Large intestine (tissue), 3 donors: ENCODE measurements at regions not wholly inside any gene's neighbourhood (a gene's known extent, or its start where the extent isn't known, plus 50 kb on each side); places are given as distances from the start of the nearest gene placed in this dataset.

ENCODE experiments used
- DNase-seq, 2 donors: peaks; one replicate each; pipeline versions ENCODE4 v3.0.0 to v3.0.0-alpha.2; 2013
- H3K27ac ChIP-seq: one replicate; pipeline ENCODE4 v1.5.1; 2013; ENCODE audit warnings: low read length
- H3K27me3 ChIP-seq: 2 replicates; pipeline ENCODE4 v1.6.1; 2013; ENCODE audit warnings: low read length; ENCODE audit not compliant: control insufficient read depth, insufficient read depth
- H3K36me3 ChIP-seq: 2 replicates; pipeline ENCODE4 v1.6.1; 2013; ENCODE audit warnings: low read length; ENCODE audit not compliant: control insufficient read depth, insufficient read depth
- H3K4me1 ChIP-seq: one replicate; pipeline ENCODE4 v1.6.1; 2013; ENCODE audit warnings: low read length; ENCODE audit not compliant: control insufficient read depth, insufficient read depth
- H3K4me3 ChIP-seq: one replicate; pipeline ENCODE4 v1.5.1; 2013; ENCODE audit warnings: low read length
- H3K9me3 ChIP-seq: one replicate; pipeline ENCODE4 v1.6.1; 2013; ENCODE audit warnings: mild to moderate bottlenecking, low read depth, low read length, moderate library complexity; ENCODE audit not compliant: control insufficient read depth
- WGBS: methylation state at CpG from one replicate; pipeline ENCODE4 v1.1.5; 2013; ENCODE audit warnings: low lambda C conversion rate; ENCODE audit not compliant: insufficient coverage; 5-methylcytosine and 5-hydroxymethylcytosine counted together

DNA sequence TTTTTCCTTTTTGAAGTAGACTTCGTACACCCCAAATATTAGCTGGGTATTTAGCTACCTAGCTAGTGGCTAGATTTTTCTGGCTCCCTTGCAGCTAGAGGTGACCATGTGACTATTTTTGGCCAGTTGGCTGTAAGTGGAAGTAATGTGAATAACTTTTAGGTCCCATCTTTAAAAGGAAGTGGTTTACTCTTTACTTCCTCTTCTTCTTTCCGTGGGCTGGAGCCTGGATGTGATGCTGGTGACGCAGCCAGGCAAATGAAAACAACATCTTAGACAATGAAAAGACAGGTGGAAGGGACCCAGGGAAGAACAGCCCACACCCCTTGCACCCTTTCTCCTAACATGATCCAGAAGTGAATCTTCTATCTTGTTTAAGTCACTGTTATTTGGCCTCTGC, 245.5 kb downstream of the ATP23 start:
- Histone ChIP-seq H3K36me3 (no peaks in the 10 kb centered on the region), H3K4me1 (no peaks in the 10 kb centered on the region), H3K9me3 (no peaks in the 10 kb centered on the region), H3K27ac (no peak overlapping the region), H3K4me3 (no peak overlapping the region), H3K27me3 (peaks cover 2% of the 10 kb centered on the region)
- no peak for DNase-seq
- WGBS, result 100% methylated on average over 1 of the region's 3 CpGs

DNA sequence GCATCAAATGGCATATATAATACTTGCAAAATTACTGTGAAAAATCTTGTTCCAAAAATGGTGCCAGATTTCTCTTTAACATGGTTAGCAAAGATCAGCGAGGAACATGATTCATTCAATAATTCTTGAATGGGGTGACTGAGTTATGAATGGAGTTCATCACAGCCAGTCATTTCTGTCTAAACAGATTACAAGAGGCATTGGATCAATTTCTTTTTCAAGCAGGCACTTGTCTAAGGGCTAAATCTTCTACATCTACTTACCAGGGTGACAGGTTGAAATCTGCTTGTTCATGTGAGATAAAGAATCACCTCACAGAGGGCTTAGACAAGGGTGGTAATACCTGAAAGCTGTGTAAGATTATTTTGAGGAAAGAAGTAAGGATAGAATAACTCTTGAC, 247.7 kb downstream of the ATP23 start:
- Histone ChIP-seq H3K9me3 (no peaks in the 10 kb centered on the region), H3K36me3 (no peaks in the 10 kb centered on the region), H3K4me1 (no peaks in the 10 kb centered on the region), H3K27me3 (no peaks in the 10 kb centered on the region), H3K4me3 (no peak overlapping the region), H3K27ac (no peak overlapping the region)
- no CpG with 5 or more reads among the region's 1 CpG for WGBS
- no peak for DNase-seq

DNA sequence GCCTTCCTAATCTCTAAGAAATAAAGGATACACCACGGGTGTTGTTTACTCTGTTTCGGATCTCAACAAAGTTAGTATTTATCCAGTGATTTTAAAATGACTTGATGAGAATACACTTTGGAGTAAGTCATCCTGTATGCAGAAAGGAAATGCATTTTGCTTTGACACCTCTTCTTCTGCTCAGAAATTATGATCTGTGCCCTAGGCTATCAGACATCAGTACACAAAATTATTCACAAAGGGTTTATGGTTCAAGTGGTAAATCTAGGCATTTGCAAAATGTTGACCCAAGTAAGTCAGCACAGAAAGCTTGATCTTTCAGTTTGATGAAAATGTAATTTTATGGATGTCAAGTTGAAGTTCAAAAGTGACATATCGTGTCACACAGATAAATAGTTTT, 248.5 kb downstream of the ATP23 start:
- Histone ChIP-seq H3K4me1 (no peaks in the 10 kb centered on the region), H3K4me3 (no peak overlapping the region), H3K27me3 (no peaks in the 10 kb centered on the region), H3K9me3 (no peaks in the 10 kb centered on the region), H3K36me3 (no peaks in the 10 kb centered on the region), H3K27ac (no peak overlapping the region)
- no peak for DNase-seq
- WGBS, result no CpG with 5 or more reads among the region's 3 CpGs

DNA sequence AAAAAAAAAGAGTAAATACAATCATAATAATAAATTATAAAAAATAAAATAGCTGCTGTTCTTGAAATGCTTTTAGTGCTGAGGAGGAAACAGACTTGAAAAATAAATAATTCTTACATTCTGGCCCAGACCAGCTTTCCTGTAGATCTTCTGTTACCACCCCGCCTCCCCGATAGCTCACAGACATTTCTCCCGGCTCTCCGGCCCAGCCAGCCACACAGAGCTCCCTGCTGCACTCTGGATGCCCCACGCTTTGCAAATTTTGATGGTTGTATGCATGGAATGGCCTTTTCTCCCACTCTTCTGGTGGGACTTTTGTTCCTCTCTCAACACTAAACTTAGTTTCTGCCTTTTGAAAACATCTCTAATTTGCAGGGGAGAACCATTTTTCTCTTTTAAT, 249.3 kb downstream of the ATP23 start:
- Histone ChIP-seq H3K27ac (no peak overlapping the region), H3K27me3 (no peaks in the 10 kb centered on the region), H3K4me1 (no peaks in the 10 kb centered on the region), H3K4me3 (no peak overlapping the region), H3K9me3 (peaks cover 2% of the 10 kb centered on the region), H3K36me3 (no peaks in the 10 kb centered on the region)
- DNase-seq, result no peak
- no CpG with 5 or more reads among the region's 5 CpGs for WGBS

DNA sequence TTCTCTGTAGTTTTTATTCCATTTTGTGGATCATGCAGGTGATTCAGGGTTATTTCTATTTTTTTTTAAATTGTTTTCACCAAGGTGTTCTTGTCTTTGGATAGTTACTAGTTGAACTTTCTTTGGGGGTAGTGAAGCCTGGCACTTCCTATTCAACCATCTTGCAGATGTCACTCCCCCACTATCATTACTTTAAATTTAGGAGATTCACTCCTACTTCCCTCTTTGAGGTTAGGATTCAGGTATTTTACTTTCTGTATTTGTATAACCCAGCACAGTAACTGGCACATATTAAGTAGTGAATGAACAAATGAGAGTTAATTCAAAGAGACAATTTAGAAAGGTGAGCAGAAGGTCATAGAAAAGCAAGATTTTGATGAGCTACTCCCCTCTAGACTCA, 255.6 kb downstream of the ATP23 start:
- Histone ChIP-seq H3K27ac (no peak overlapping the region), H3K9me3 (peaks cover 5% of the 10 kb centered on the region), H3K27me3 (no peaks in the 10 kb centered on the region), H3K4me1 (no peaks in the 10 kb centered on the region), H3K36me3 (no peaks in the 10 kb centered on the region), H3K4me3 (no peak overlapping the region)
- no peak for DNase-seq

DNA sequence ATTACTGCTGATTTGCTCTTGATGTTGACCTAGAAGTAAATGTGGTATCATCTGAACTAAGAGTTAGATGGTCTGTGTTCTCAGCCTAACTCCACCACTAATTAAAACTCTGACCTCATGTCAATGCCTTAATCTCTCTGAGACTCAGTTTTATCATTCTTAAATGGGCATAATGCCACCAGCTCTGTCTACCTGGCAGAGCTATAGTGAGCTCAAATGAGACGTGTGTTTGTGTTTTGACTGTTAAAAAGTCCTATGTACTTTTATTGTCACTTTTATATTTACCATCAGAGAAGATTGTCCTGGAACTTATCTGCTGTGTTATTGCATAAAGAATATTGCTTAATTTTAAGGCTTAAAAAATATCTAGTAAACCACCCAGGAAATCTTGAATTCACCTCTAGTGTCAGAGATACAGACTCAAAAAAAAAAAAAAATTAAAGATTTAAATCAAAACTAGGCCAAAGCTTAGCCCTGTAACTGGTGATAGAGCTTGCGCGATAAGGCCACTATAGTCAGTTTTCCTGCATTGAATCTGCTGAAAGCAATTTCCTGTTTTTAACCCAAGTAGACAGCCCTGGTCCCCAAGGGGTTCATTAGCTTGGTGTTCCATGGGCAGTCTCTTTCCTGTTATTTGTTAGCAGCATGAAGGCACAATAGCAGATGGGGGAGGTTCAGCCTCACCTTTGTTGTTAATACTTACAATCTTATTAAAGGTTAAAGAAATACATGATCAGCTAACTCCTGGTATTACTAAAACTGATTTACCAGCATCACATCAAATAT, 261.8 kb downstream of the ATP23 start:
- no CpG with 5 or more reads among the region's 3 CpGs for WGBS
- H3K9me3 ChIP-seq, result no peaks in the 10 kb centered on the region
- H3K4me3 ChIP-seq, result no peak overlapping the region
- no peaks in the 10 kb centered on the region for H3K4me1 ChIP-seq
- peak; percentile 0 to 2 for DNase-seq
- peaks cover 6% of the 10 kb centered on the region for H3K27me3 ChIP-seq
- no peaks in the 10 kb centered on the region for H3K36me3 ChIP-seq
- H3K27ac ChIP-seq, result no peak overlapping the region

DNA sequence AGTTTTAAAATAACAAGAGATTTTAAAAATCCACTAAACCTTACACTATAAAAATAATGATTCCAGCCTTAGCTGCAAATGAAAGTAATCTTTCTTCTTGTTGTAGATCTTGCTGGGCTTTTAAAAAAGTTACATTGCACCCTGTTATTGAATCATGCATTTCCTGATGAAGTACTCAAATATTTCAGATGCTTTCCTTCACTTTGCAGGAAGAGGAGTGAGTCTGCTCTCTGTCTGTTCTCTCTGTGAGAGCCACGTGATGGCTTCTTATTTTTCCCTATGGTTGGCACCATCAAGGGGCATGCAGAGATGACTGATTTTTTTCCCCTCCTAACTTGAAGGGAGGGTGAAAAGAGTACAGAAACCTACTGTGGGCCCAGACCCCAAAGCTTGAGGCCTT, 262.7 kb downstream of the ATP23 start:
- peaks cover 6% of the 10 kb centered on the region for H3K27me3 ChIP-seq
- H3K4me1 ChIP-seq, result no peaks in the 10 kb centered on the region
- H3K27ac ChIP-seq, result no peak overlapping the region
- WGBS, result 80% methylated on average over 1 of the region's 1 CpG
- DNase-seq, result no peak
- no peaks in the 10 kb centered on the region for H3K9me3 ChIP-seq
- H3K4me3 ChIP-seq, result no peak overlapping the region
- H3K36me3 ChIP-seq, result no peaks in the 10 kb centered on the region

DNA sequence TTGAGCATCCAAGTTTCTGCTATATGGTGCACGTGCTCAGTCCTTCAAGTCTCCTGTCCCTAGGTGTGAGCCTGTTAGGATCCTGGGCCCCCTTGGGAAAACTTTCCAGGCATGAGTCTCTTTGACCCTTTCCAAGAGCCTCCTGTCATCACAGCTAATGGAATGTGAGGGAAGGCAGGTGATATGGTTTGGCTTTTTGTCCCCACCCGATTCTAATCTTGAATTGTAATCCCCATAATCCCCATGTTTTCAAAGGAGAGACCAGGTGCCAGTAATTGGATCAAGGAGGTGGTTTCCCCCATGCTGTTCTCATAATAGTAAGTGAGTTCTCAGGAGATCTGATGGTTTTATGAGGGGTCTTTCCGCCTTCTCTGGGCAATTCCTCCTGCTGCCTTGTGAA, 265.5 kb downstream of the ATP23 start:
- no peak for DNase-seq
- Histone ChIP-seq H3K9me3 (no peaks in the 10 kb centered on the region), H3K4me3 (no peak overlapping the region), H3K36me3 (no peaks in the 10 kb centered on the region), H3K27me3 (peaks cover 6% of the 10 kb centered on the region), H3K27ac (no peak overlapping the region), H3K4me1 (no peaks in the 10 kb centered on the region)
- no CpG with 5 or more reads among the region's 3 CpGs for WGBS

DNA sequence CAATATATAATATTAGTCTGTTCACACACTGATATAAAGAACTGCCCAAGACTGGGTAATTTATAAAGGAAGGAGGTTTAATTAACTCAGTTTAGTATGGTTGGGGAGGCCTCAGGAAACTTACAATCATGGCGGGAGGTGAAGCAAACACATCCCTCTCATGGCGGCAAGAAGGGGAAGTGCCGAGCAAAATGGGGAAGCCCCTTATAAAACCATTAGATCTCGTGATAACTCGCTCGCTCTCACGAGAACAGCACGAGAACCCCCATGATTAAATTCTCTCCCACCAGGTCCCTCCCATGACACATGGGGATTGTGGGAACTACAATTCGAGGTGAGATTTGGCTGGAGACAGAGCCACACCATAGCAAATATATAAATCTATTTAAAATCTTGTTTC, 269.8 kb downstream of the ATP23 start:
- H3K36me3 ChIP-seq, result no peaks in the 10 kb centered on the region
- no peak for DNase-seq
- H3K27ac ChIP-seq, result no peak overlapping the region
- peaks cover 6% of the 10 kb centered on the region for H3K27me3 ChIP-seq
- no CpG with 5 or more reads among the region's 9 CpGs for WGBS
- H3K4me1 ChIP-seq, result no peaks in the 10 kb centered on the region
- H3K9me3 ChIP-seq, result no peaks in the 10 kb centered on the region
- no peak overlapping the region for H3K4me3 ChIP-seq

DNA sequence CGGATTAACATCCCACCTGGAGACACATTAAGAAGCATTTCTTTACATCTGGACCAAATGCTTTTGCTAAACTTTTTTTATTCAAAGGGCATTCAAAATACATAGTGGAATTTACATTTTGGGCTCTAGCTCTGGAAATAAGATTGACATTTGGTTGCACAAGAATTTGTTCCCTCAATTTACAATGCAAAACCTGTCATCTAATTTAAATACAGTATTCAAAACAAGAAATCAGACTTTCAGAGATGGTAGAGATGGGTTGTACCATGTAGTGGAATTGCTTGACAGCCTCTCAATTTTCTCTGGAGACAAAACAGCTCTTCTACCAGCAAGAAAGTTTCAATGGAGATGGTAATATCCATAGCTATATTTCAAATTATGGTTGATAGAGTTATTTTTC, 275.8 kb downstream of the ATP23 start:
- Histone ChIP-seq H3K27me3 (no peaks in the 10 kb centered on the region), H3K27ac (no peak overlapping the region)
- no CpG with 5 or more reads among the region's 1 CpG for WGBS

DNA sequence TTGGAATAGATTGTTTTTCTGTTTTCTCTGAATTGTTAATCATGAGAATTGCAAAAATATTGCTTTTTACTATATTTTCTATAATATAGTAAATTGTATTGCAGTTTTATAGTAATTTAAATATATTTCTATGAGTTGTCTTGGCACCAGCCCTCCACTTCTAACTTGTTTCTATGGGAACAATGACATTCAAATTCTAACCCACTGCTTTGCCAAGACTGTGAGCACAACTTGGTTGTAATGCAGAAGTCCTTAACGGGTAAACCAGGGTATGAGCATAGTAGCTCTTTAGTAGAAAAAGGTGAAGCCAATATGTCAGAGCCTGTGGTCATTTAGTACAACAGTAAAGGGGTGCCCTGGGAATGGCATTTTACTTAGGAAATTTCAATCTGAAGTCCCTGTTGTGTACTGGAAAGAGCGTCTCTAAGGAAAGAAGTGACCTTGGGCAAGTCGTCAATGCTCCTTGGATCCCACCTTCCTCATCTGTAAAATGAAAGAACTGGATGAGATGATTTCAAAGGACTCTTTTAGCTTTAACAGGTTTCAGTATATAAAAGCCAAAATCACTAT, 283.3 kb downstream of the ATP23 start:
- Histone ChIP-seq H3K36me3 (no peaks in the 10 kb centered on the region), H3K27me3 (no peaks in the 10 kb centered on the region), H3K4me1 (no peaks in the 10 kb centered on the region), H3K27ac (no peak overlapping the region), H3K4me3 (no peak overlapping the region), H3K9me3 (no peaks in the 10 kb centered on the region)
- DNase-seq, result no peak
- WGBS, result 100% methylated on average over 1 of the region's 3 CpGs

More for the DNA sequence above, 275.8 kb downstream of the ATP23 start:
- Histone ChIP-seq H3K36me3 (no peaks in the 10 kb centered on the region), H3K4me1 (no peaks in the 10 kb centered on the region), H3K9me3 (no peaks in the 10 kb centered on the region), H3K4me3 (no peak overlapping the region)
- DNase-seq, result no peak
